HCT116 (cell line): ENCODE measurements at regions not wholly inside any gene's neighbourhood (a gene's known extent, or its start where the extent isn't known, plus 50 kb on each side); places are given as distances from the start of the nearest gene placed in this dataset.

ENCODE experiments used
- ATAC-seq: fragments of 200-7000 bp; cut with Tn5 transposase; 2 replicates; pipeline ENCODE4 v1.9.1; 2020; ENCODE audit warnings: mild to moderate bottlenecking, moderate library complexity
- BruUV-seq: library from RNA; stranded (reverse); fragments of 400-500 nt; replicated peaks from 2 replicates; lab custom pipeline; 2021; lab: Mats Ljungman, UMichigan
- CTCF ChIA-PET: fragments of 300-600 bp; sonication (Branson Sonifier 250); formaldehyde crosslinking; loops from one replicate; lab custom pipeline; 2021; ENCODE audit warnings: antibody characterized with exemption; lab: Charles Lee
- POLR2A ChIA-PET: fragments of 300-600, 350-600 bp; sonication (Branson Sonifier 250); formaldehyde crosslinking; loops from one replicate; lab custom pipeline; 2021; ENCODE audit warnings: antibody characterized with exemption; lab: Charles Lee
- RAD21 ChIA-PET, 2 experiments: fragments of 300-600 bp; sonication (Branson Sonifier 250); formaldehyde crosslinking; loops; one replicate each; lab custom pipeline; 2023; ENCODE audit warnings: low total read pairs in 2 of 2; ENCODE audit not compliant: uncharacterized antibody in 2 of 2, unreplicated experiment in 2 of 2, low non-redundant PET in 1 of 2; lab: Charles Lee
- DNase-seq: peaks from one replicate; pipeline ENCODE4 v3.0.0-alpha.2; 2010; ENCODE audit warnings: low read depth, low spot score
- H2AFZ ChIP-seq: fragments of 200-600 bp; shearing (Covaris generic), sonication (generic); 2 replicates; pipeline ENCODE4 v1.6.1; 2017; ENCODE audit warnings: low read depth, mixed run types, mixed read lengths, antibody characterized with exemption, low read length; ENCODE audit not compliant: poor library complexity, severe bottlenecking
- H3K27ac ChIP-seq: 2 replicates; pipeline ENCODE4 v1.5.1; 2012; ENCODE audit warnings: low read depth, low read length
- H3K27me3 ChIP-seq: fragments of 200-600 bp; sonication (generic); 2 replicates; pipeline ENCODE4 v1.6.1; 2016; ENCODE audit warnings: mixed run types, low read length, mixed read lengths; ENCODE audit not compliant: insufficient read depth
- H3K36me3 ChIP-seq, 2 experiments: fragments of 200-500 bp in 1 of 2; fragments of 200-600 bp in 1 of 2; sonication (Bioruptor generic) in 1 of 2; sonication (generic) in 1 of 2; 2 replicates each; pipeline versions ENCODE4 v1.5.1 to v1.6.1; 2014 to 2016; ENCODE audit warnings: low read length in 2 of 2, inconsistent platforms in 1 of 2, mixed read lengths in 1 of 2, mixed run types in 1 of 2; ENCODE audit not compliant: insufficient read depth in 2 of 2, control insufficient read depth in 1 of 2
- H3K4me1 ChIP-seq, 2 experiments: fragments of 200-600 bp in 1 of 2; sonication (generic) in 1 of 2; 2 replicates each; pipeline versions ENCODE4 v1.5.1 to v1.6.1; 2012 to 2017; ENCODE audit warnings: low read length in 2 of 2, inconsistent platforms in 1 of 2, mild to moderate bottlenecking in 1 of 2, mixed read lengths in 1 of 2, mixed run types in 1 of 2, moderate library complexity in 1 of 2; ENCODE audit not compliant: insufficient read depth in 2 of 2, control insufficient read depth in 1 of 2
- H3K4me2 ChIP-seq: fragments of 200-600 bp; sonication (generic); 2 replicates; pipeline ENCODE4 v1.6.1; 2017; ENCODE audit warnings: mixed run types, low read length, mixed read lengths
- H3K4me3 ChIP-seq, 2 experiments: fragments of 200-600 bp in 1 of 2; sonication (generic) in 1 of 2; replicated peaks in 1 of 2; 2 replicates each; pipeline ENCODE4 v1.5.1; 2011 to 2016; ENCODE audit warnings: low read length in 2 of 2, control low read depth in 1 of 2, low read depth in 1 of 2, mild to moderate bottlenecking in 1 of 2, mixed read lengths in 1 of 2, mixed run types in 1 of 2
- H3K79me2 ChIP-seq: fragments of 200-600 bp; sonication (generic); 2 replicates; pipeline ENCODE4 v1.6.1; 2017; ENCODE audit warnings: mild to moderate bottlenecking, mixed run types, low read length, moderate library complexity, mixed read lengths; ENCODE audit not compliant: insufficient read depth
- H3K9ac ChIP-seq: fragments of 200-600 bp; sonication (generic); 2 replicates; pipeline ENCODE4 v1.6.1; 2016; ENCODE audit warnings: low read length, mixed read lengths
- H3K9me2 ChIP-seq: fragments of 200-600 bp; sonication (generic), shearing (Covaris generic); 2 replicates; pipeline ENCODE4 v1.6.1; 2017; ENCODE audit warnings: mixed run types, mild to moderate bottlenecking, moderate library complexity; ENCODE audit not compliant: insufficient read depth
- H3K9me3 ChIP-seq, 2 experiments: fragments of 200-500 bp in 1 of 2; fragments of 200-600 bp in 1 of 2; sonication (Bioruptor generic) in 1 of 2; sonication (generic) in 1 of 2; 2 replicates each; pipeline ENCODE4 v1.6.1; 2014 to 2017; ENCODE audit warnings: low read length in 2 of 2, mixed read lengths in 2 of 2, inconsistent platforms in 1 of 2, low read depth in 1 of 2, mild to moderate bottlenecking in 1 of 2, mixed run types in 1 of 2, moderate library complexity in 1 of 2; ENCODE audit not compliant: control insufficient read depth in 1 of 2, insufficient read depth in 1 of 2
- H4K20me1 ChIP-seq: fragments of 200-600 bp; sonication (generic), shearing (Covaris generic); 2 replicates; pipeline ENCODE4 v1.6.1; 2017; ENCODE audit warnings: mixed run types, mild to moderate bottlenecking, moderate library complexity; ENCODE audit not compliant: insufficient read depth
- CBX3 ChIP-seq: IDR thresholded peaks from 2 replicates; pipeline ENCODE4 v1.6.1; 2012; ENCODE audit warnings: low read depth
- CEBPB ChIP-seq: IDR thresholded peaks from 2 replicates; pipeline ENCODE4 v1.6.1; 2012; ENCODE audit warnings: low read depth
- EGR1 ChIP-seq: IDR thresholded peaks from 2 replicates; pipeline ENCODE4 v1.6.1; 2012; ENCODE audit warnings: low read depth
- ELF1 ChIP-seq: IDR thresholded peaks from 2 replicates; pipeline ENCODE4 v1.6.1; 2012; ENCODE audit warnings: low read depth, borderline replicate concordance
- EZH2 ChIP-seq: fragments of 200-600 bp; sonication (generic); IDR thresholded peaks from 2 replicates; pipeline ENCODE4 v1.6.1; 2017; ENCODE audit warnings: antibody characterized with exemption, mixed run types
- FOSL1 ChIP-seq: IDR thresholded peaks from 2 replicates; pipeline ENCODE4 v1.6.1; 2012; ENCODE audit warnings: low read depth
- POLR2AphosphoS5 ChIP-seq: IDR thresholded peaks from 2 replicates; pipeline ENCODE4 v1.6.1; 2011; ENCODE audit warnings: mild to moderate bottlenecking, low read depth, low read length, moderate library complexity
- SP1 ChIP-seq: IDR thresholded peaks from 2 replicates; pipeline ENCODE4 v1.6.1; 2012; ENCODE audit warnings: low read depth
- SRF ChIP-seq: IDR thresholded peaks from 2 replicates; pipeline ENCODE4 v1.6.1; 2012; ENCODE audit warnings: low read depth
- TCF7L2 ChIP-seq: IDR thresholded peaks from 2 replicates; pipeline ENCODE4 v1.7.0; 2011; ENCODE audit warnings: borderline replicate concordance, inconsistent platforms; ENCODE audit not compliant: insufficient read depth, insufficient read length; ENCODE audit errors: extremely low read depth
- YY1 ChIP-seq: IDR thresholded peaks from 2 replicates; pipeline ENCODE4 v1.6.1; 2011; ENCODE audit warnings: low read length, low read depth, moderate library complexity, mild to moderate bottlenecking; ENCODE audit not compliant: insufficient replicate concordance; ENCODE audit errors: extremely low read depth
- ZFX ChIP-seq: fragments of 450-650 bp; IDR thresholded peaks from 2 replicates; pipeline ENCODE4 v1.6.1; 2017
- intact Hi-C: fragments of 100-400 bp; cut with micrococcal nuclease; formaldehyde crosslinking; loops from 2 replicates; pipeline ENCODE4 v1.10.0; 2022
- TF ChIP-seq, protein P1 (sequence below): IDR thresholded peaks from 2 replicates; pipeline ENCODE4 v1.6.1; 2012
- TF ChIP-seq, protein P2 (sequence below): IDR thresholded peaks from 2 replicates; pipeline ENCODE4 v1.6.1; 2012
- TF ChIP-seq, protein P3 (sequence below): IDR thresholded peaks from 2 replicates; pipeline ENCODE4 v1.6.1; 2012; ENCODE audit warnings: low read depth

DNA sequence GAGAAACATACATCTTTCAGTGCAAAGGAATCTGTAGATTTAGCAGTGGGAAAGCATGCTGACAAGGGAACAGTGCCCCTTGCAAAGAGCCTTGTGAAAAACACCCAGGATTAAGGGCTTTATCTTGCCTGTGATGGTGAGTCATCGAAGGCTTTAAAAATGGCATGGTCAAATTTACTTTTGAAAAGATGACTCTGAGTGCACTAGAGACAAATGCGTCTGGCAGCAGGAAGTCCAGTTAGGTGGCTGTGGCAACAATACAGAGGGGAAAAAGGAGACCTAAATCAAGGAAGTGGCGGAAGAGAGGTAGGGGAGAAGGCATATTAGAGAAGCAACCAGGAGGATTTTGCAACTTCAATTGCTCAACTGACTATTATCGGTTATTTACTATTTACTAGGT lies 472.6 kb upstream of the CPEB2 start:
- POLR2A ChIA-PET: no interaction called here
- intact Hi-C loops: no loop called here
- no peak for ATAC-seq

More for the DNA sequence above, 472.6 kb upstream of the CPEB2 start:
- H4K20me1 ChIP-seq: no peaks in the 10 kb centered on the region
- no peaks in the 10 kb centered on the region for H3K4me1 ChIP-seq
- no peak overlapping the region for H3K4me2 ChIP-seq
- no peak overlapping the region for H2AFZ ChIP-seq
- H3K79me2 ChIP-seq: no peaks in the 10 kb centered on the region
- no peaks in the 10 kb centered on the region for H3K36me3 ChIP-seq
- H3K9me3 ChIP-seq: peaks cover 3 to 4% of the 10 kb centered on the region in 2 experiments; a peak in 2 of 4 replicates
- no peaks in the 10 kb centered on the region for H3K9me2 ChIP-seq
- RAD21 ChIA-PET: no interaction called here
- CTCF ChIA-PET: no interaction called here
- no TSS peak for BruUV-seq
- no peak overlapping the region for H3K27ac ChIP-seq
- H3K9ac ChIP-seq: no peak overlapping the region
- DNase-seq: no peak
- no peak overlapping the region for H3K4me3 ChIP-seq
- H3K27me3 ChIP-seq: no peaks in the 10 kb centered on the region
- TF ChIP-seq EGR1 (no peak), ELF1 (no peak), SRF (no peak), EZH2 (no peak), CBX3 (no peak), SP1 (no peak), CEBPB (no peak), YY1 (no peak), ZFX (no peak), POLR2AphosphoS5 (no peak), FOSL1 (no peak), TCF7L2 (no peak)
- TF ChIP-seq, protein P1, sequence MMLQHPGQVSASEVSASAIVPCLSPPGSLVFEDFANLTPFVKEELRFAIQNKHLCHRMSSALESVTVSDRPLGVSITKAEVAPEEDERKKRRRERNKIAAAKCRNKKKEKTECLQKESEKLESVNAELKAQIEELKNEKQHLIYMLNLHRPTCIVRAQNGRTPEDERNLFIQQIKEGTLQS: no peak
- TF ChIP-seq, protein P2, sequence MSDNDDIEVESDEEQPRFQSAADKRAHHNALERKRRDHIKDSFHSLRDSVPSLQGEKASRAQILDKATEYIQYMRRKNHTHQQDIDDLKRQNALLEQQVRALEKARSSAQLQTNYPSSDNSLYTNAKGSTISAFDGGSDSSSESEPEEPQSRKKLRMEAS: no peak
- TF ChIP-seq, protein P3, sequence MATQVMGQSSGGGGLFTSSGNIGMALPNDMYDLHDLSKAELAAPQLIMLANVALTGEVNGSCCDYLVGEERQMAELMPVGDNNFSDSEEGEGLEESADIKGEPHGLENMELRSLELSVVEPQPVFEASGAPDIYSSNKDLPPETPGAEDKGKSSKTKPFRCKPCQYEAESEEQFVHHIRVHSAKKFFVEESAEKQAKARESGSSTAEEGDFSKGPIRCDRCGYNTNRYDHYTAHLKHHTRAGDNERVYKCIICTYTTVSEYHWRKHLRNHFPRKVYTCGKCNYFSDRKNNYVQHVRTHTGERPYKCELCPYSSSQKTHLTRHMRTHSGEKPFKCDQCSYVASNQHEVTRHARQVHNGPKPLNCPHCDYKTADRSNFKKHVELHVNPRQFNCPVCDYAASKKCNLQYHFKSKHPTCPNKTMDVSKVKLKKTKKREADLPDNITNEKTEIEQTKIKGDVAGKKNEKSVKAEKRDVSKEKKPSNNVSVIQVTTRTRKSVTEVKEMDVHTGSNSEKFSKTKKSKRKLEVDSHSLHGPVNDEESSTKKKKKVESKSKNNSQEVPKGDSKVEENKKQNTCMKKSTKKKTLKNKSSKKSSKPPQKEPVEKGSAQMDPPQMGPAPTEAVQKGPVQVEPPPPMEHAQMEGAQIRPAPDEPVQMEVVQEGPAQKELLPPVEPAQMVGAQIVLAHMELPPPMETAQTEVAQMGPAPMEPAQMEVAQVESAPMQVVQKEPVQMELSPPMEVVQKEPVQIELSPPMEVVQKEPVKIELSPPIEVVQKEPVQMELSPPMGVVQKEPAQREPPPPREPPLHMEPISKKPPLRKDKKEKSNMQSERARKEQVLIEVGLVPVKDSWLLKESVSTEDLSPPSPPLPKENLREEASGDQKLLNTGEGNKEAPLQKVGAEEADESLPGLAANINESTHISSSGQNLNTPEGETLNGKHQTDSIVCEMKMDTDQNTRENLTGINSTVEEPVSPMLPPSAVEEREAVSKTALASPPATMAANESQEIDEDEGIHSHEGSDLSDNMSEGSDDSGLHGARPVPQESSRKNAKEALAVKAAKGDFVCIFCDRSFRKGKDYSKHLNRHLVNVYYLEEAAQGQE: no peak
